ENCODE measurements at regions not wholly inside any gene's neighbourhood (a gene's known extent, or its start where the extent isn't known, plus 50 kb on each side); places are given as distances from the start of the nearest gene placed in this dataset.
"Not testable (repeated sequence)": the region's sequence is repeated elsewhere in the genome, so short reads cannot be mapped to it uniquely, and the experiment has no call there.

- ATAC-seq (replicated peaks in 1 of 2): no peak
- DNase-seq: no peak
- Mint-ChIP-seq H3K27ac (no peak overlapping the region), H3K4me1 (ENCODE audit: low read depth) (no peaks in the 10 kb centered on the region), H3K27me3 (ENCODE audit: low read depth) (peaks cover 7% of the 10 kb centered on the region), H3K36me3 (ENCODE audit: insufficient read depth in 2 of 2) (no peaks in the 10 kb centered on the region), H3K9me3 (no peaks in the 10 kb centered on the region), H3K4me3 (no peak overlapping the region)
Measured at GRCh38 chr15:70602834-70603560, 160.4 kb downstream of the UACA start.

- H3K9me3 Mint-ChIP-seq: no peaks in the 10 kb centered on the region
- ATAC-seq (replicated peaks in 1 of 2): no peak
Measured at GRCh38 chr15:70602281-70602680, 161.1 kb downstream of the UACA start.

DNA sequence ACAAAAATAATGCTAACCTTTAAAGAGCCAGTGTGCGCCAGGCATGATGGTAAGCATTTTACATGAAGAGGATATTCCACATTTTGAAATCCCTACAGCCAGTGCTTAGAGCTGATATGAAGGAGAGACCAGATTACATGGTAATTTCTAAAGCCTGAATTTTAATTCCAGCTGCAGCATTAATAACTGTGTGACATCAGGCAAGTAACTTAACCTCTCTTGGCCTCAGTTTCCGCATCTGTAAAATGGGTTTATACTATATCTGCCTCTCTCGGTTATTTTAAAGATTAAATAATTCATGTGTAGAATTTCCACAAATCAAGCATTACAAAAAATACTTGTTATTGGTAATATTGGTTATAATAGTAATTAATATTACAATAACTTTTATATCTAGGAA lies 165.4 kb downstream of the UACA start:
- Mint-ChIP-seq H3K27ac (no peak overlapping the region), H3K4me1 (ENCODE audit: low read depth) (peaks cover 15% of the 10 kb centered on the region), H3K4me3 (no peak overlapping the region), H3K36me3 (ENCODE audit: insufficient read depth in 2 of 2) (peaks cover 11 to 18% of the 10 kb centered on the region in 2 donors), H3K9me3 (peaks cover 11 to 12% of the 10 kb centered on the region in 2 donors), H3K27me3 (ENCODE audit: low read depth) (no peaks in the 10 kb centered on the region)
- DNase-seq (no peak), ATAC-seq (replicated peaks in 1 of 2) (no peak)

More at GRCh38 chr15:70602281-70602680, 161.1 kb downstream of the UACA start:
- no peak for DNase-seq
- Mint-ChIP-seq H3K4me3 (no peak overlapping the region), H3K36me3 (ENCODE audit: insufficient read depth in 2 of 2) (no peaks in the 10 kb centered on the region), H3K27ac (no peak overlapping the region), H3K27me3 (ENCODE audit: low read depth) (no peaks in the 10 kb centered on the region), H3K4me1 (ENCODE audit: low read depth) (no peaks in the 10 kb centered on the region)

- ATAC-seq (replicated peaks in 1 of 2): no peak
- no peak overlapping the region for H3K27ac Mint-ChIP-seq
- no peak for DNase-seq
- H3K36me3 Mint-ChIP-seq (ENCODE audit: insufficient read depth in 2 of 2): peaks cover 11 to 18% of the 10 kb centered on the region in 2 donors
- peaks cover 11 to 12% of the 10 kb centered on the region in 2 donors for H3K9me3 Mint-ChIP-seq
- no peak overlapping the region for H3K4me3 Mint-ChIP-seq
- H3K4me1 Mint-ChIP-seq (ENCODE audit: low read depth): peaks cover 15% of the 10 kb centered on the region
- no peaks in the 10 kb centered on the region for H3K27me3 Mint-ChIP-seq (ENCODE audit: low read depth)
Measured at GRCh38 chr15:70597056-70597603, 166.2 kb downstream of the UACA start.

DNA sequence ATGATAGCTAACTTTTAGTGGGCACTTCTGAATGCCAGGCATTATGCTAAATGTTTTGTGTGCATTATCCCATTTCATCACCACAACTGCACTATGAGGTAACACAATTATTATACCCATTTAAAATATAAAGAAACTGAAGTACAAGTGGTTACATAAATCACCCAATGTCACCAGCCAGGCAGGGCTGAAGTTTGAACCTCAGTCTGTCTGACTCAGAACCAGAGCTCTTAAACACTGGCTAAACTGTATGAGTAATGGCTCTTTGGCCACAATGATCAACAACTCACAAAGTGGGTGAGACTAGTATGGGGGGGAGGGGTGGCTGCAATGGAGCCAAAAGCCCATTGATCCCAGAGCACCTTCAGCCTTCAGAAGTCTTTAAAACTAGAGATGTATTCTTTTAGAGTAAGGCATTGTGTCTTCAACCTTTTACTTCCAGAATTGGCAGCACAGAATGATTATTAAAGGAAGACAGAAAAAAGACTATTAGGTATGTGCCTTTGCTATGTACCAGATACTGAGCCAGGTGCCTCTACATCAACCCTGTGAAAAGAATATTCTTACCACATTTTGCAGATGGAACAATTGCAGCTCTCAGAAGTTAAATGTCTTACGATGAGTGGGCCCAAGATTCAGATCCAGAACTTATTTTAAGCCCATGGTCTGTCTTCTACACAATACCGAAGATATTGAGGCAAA lies 166.9 kb downstream of the UACA start:
- peaks cover 13 to 18% of the 10 kb centered on the region in 2 donors for H3K36me3 Mint-ChIP-seq (ENCODE audit: insufficient read depth in 2 of 2)
- peak; percentile 29 to 43 for DNase-seq
- peaks cover 11 to 15% of the 10 kb centered on the region in 2 donors for H3K9me3 Mint-ChIP-seq
- H3K27ac Mint-ChIP-seq: no peak overlapping the region
- no peaks in the 10 kb centered on the region for H3K27me3 Mint-ChIP-seq (ENCODE audit: low read depth)
- H3K4me3 Mint-ChIP-seq: no peak overlapping the region
- peaks cover 15% of the 10 kb centered on the region for H3K4me1 Mint-ChIP-seq (ENCODE audit: low read depth)
- ATAC-seq (replicated peaks in 1 of 2): peak; percentile 96 to 98

- H3K4me3 Mint-ChIP-seq: no peak overlapping the region
- no peak for DNase-seq
- H3K27me3 Mint-ChIP-seq (ENCODE audit: low read depth): peaks cover under 1% of the 10 kb centered on the region
- H3K9me3 Mint-ChIP-seq: peaks cover 11 to 16% of the 10 kb centered on the region in 2 donors
- ATAC-seq (replicated peaks in 1 of 2): no peak
- peaks cover 13 to 18% of the 10 kb centered on the region in 2 donors for H3K36me3 Mint-ChIP-seq (ENCODE audit: insufficient read depth in 2 of 2)
- no peak overlapping the region for H3K27ac Mint-ChIP-seq
- peaks cover 23% of the 10 kb centered on the region for H3K4me1 Mint-ChIP-seq (ENCODE audit: low read depth)
Measured at GRCh38 chr15:70593795-70594194, 169.6 kb downstream of the UACA start.

DNA sequence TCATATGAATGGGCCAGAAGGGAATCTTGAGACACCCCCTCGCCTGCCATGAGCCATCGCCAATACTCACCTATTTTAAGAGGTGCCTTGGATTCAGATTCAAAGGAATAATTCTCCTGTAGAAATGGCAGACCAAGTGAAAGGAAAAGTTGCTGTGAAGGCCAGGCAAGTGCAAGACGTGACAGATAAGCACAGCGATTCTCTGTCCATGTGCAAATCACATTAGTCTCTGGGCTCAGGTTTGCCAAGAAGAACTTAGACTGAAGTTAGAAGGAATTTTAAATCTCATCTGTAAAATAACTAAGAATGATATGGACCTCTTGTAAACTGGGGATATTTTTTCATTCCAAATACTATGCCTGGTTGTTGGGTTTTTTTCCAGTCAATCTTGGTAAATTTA lies 173.6 kb downstream of the UACA start:
- Mint-ChIP-seq H3K27me3 (ENCODE audit: low read depth) (peaks cover 22% of the 10 kb centered on the region), H3K27ac (no peak overlapping the region)
- DNase-seq: no peak

GRCh38 chr15:70589221-70589620 lies 174.1 kb downstream of the UACA start:
- DNase-seq: no peak
- H3K4me1 Mint-ChIP-seq (ENCODE audit: low read depth): peaks cover 18% of the 10 kb centered on the region
- H3K27ac Mint-ChIP-seq: no peak overlapping the region
- H3K9me3 Mint-ChIP-seq: peaks cover 4 to 9% of the 10 kb centered on the region in 2 donors
- H3K36me3 Mint-ChIP-seq (ENCODE audit: insufficient read depth in 2 of 2): peaks cover 4 to 6% of the 10 kb centered on the region in 2 donors
- no peak overlapping the region for H3K4me3 Mint-ChIP-seq
- peaks cover 26% of the 10 kb centered on the region for H3K27me3 Mint-ChIP-seq (ENCODE audit: low read depth)
- no peak for ATAC-seq (replicated peaks in 1 of 2)

More for the DNA sequence above, 173.6 kb downstream of the UACA start:
- Mint-ChIP-seq H3K9me3 (peaks cover 6 to 11% of the 10 kb centered on the region in 2 donors), H3K4me1 (ENCODE audit: low read depth) (peaks cover 18% of the 10 kb centered on the region), H3K36me3 (ENCODE audit: insufficient read depth in 2 of 2) (peaks cover 7 to 9% of the 10 kb centered on the region in 2 donors), H3K4me3 (no peak overlapping the region)
- no peak for ATAC-seq (replicated peaks in 1 of 2)

DNA sequence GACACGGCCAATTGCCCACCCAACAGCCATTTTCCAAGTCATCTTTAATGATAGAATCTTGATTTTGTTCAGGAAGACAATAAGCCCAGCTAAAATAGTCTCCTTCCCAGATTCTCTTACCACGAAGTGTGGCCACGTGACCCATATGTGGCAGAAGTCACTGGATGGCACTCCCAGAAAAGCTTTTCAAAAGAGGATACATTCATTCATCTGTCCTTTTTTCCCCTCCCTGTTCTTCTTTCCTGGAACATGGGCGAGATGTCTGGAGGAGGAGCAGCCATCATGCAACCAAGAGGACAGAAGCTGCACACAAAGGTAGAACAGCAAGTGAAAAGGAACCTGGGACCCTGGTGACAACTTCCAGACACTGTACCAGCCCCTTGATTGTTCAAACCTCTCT lies 174.7 kb downstream of the UACA start:
- no peak for ATAC-seq (replicated peaks in 1 of 2)
- Mint-ChIP-seq H3K36me3 (ENCODE audit: insufficient read depth in 2 of 2) (peaks cover 2% of the 10 kb centered on the region in 2 donors), H3K4me1 (ENCODE audit: low read depth) (peaks cover 18% of the 10 kb centered on the region), H3K9me3 (peaks cover 2 to 7% of the 10 kb centered on the region in 2 donors), H3K27me3 (ENCODE audit: low read depth) (peaks cover 32% of the 10 kb centered on the region), H3K4me3 (no peak overlapping the region), H3K27ac (no peak overlapping the region)
- no peak for DNase-seq

DNA sequence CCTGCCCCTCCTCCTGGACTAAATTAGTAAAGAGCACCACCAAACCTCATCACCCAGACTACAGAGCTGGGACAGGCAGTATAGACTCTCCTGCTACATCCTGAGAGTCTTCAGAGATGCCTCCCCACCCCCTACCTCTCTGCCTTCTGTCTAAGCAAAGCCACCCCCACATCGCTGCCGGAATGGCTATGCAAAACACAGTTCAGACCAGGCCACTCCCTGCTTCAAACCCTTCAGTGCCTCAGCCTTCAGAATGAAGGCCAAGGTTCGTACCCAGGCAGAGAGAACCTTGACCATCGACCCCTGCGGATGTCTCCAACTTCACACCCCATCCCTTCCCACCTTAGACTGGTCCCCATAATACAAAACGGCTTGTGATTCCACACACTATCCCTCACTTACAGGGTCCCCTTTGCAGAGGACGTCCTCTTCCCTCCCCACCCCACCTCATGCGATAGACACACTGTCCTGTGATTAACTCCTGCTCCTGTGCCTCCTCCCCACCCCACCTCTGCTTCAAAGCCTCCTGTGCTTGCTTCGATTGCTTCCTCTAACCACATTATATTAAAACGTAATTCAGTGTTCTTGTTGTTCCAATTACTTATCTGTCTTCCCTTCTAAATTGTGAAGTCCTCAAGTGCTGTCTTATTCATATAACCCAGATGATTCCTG lies 175.3 kb downstream of the UACA start:
- H3K4me1 Mint-ChIP-seq (ENCODE audit: low read depth): peaks cover 18% of the 10 kb centered on the region
- H3K27ac Mint-ChIP-seq: no peak overlapping the region
- peaks cover 34% of the 10 kb centered on the region for H3K27me3 Mint-ChIP-seq (ENCODE audit: low read depth)
- DNase-seq (no peak), ATAC-seq (replicated peaks in 1 of 2) (no peak)
- H3K36me3 Mint-ChIP-seq (ENCODE audit: insufficient read depth in 2 of 2): peaks cover 0 to 2% of the 10 kb centered on the region in 2 donors
- H3K9me3 Mint-ChIP-seq: peaks cover 0 to 5% of the 10 kb centered on the region in 2 donors
- no peak overlapping the region for H3K4me3 Mint-ChIP-seq

GRCh38 chr15:70587012-70587634 lies 176.2 kb downstream of the UACA start:
- H3K27me3 Mint-ChIP-seq (ENCODE audit: low read depth): peaks cover 34% of the 10 kb centered on the region
- ATAC-seq (replicated peaks in 1 of 2); H3K27ac Mint-ChIP-seq: not testable (repeated sequence)

DNA sequence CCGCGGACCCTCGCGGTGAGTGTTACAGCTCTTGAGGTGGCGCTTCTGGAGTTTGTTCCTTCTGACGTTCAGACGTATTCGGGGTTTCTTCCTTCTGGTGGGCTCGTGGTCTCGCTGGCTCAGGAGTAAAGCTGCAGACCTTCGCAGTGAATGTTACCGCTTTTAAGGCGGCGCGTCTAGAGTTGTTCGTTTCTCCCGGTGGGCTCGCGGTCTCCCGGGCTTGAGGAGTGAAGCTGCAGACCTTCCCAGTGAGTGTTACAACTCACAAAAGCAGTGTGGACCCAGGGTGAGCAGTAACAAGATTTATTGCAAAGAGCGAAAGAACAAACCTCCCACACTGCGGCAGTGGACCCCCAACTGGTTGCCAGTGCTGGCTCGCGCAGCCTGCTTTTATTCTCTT lies 177.1 kb downstream of the UACA start:
- ATAC-seq (replicated peaks in 1 of 2): no peak
- Mint-ChIP-seq H3K9me3 (no peaks in the 10 kb centered on the region), H3K27me3 (ENCODE audit: low read depth) (peaks cover 34% of the 10 kb centered on the region), H3K4me3 (peak overlapping the region; percentile 76 to 85), H3K36me3 (ENCODE audit: insufficient read depth in 2 of 2) (no peaks in the 10 kb centered on the region), H3K4me1 (ENCODE audit: low read depth) (peaks cover 18% of the 10 kb centered on the region), H3K27ac (no peak overlapping the region)
- no peak for DNase-seq

More at GRCh38 chr15:70587012-70587634, 176.2 kb downstream of the UACA start:
- DNase-seq; H3K4me3 Mint-ChIP-seq; H3K36me3 Mint-ChIP-seq (ENCODE audit: insufficient read depth in 2 of 2); H3K9me3 Mint-ChIP-seq: not testable (repeated sequence)
- peaks cover 18% of the 10 kb centered on the region for H3K4me1 Mint-ChIP-seq (ENCODE audit: low read depth)

Data from activated T-cell treated with anti-CD3 and anti-CD28 coated beads, Interleukin-2, amount 50 U/mL, for 72 hours (primary cell).